Endothelial cell of umbilical vein (primary cell): ENCODE measurements at regions not wholly inside any gene's neighbourhood (a gene's known extent, or its start where the extent isn't known, plus 50 kb on each side); places are given as distances from the start of the nearest gene placed in this dataset.

Experiments used
- BruUV-seq: library from RNA; stranded (reverse); fragments of 400-500 nt; replicated peaks from 2 replicates; lab custom pipeline; 2021; lab: Mats Ljungman, UMichigan
- CTCF ChIA-PET: fragments of 300-600, 350-600 bp; sonication (Branson Sonifier 250); formaldehyde crosslinking; loops from one replicate; lab custom pipeline; 2021; ENCODE audit warnings: antibody characterized with exemption, inconsistent platforms; lab: Charles Lee
- POLR2A ChIA-PET: fragments of 300-600, 350-600 bp; sonication (Branson Sonifier 250); formaldehyde crosslinking; loops from one replicate; lab custom pipeline; 2021; ENCODE audit warnings: antibody characterized with exemption, inconsistent platforms; lab: Charles Lee
- DNase-seq: peaks from one replicate; pipeline ENCODE4 v3.0.0-alpha.2; 2011; ENCODE audit warnings: low read depth, low spot score
- FAIRE-seq: peaks from 2 replicates; lab custom pipeline; 2011; peaks lifted over from hg19 to GRCh38; lab: Jason Lieb, UNC
- H2AFZ ChIP-seq: 2 replicates; pipeline ENCODE4 v1.6.0; 2012; ENCODE audit warnings: low read depth, low read length, control low read depth, inconsistent platforms
- H3K27ac ChIP-seq: 2 replicates; pipeline ENCODE4 v1.5.1; 2011; ENCODE audit warnings: low read depth, mild to moderate bottlenecking, control low read depth, low read length, moderate library complexity; ENCODE audit not compliant: insufficient read depth
- H3K27me3 ChIP-seq, 2 experiments: 2 replicates each; pipeline versions ENCODE4 v1.6.0 to v1.6.1; 2011; ENCODE audit warnings: low read length in 2 of 2, mixed read lengths in 1 of 2; ENCODE audit not compliant: control insufficient read depth in 2 of 2, insufficient read depth in 2 of 2
- H3K36me3 ChIP-seq, 2 experiments: 2 replicates in 1 of 2; 3 replicates in 1 of 2; pipeline ENCODE4 v1.5.1; 2011; ENCODE audit warnings: low read length in 2 of 2, mild to moderate bottlenecking in 1 of 2, moderate library complexity in 1 of 2; ENCODE audit not compliant: control insufficient read depth in 2 of 2, insufficient read depth in 2 of 2; ENCODE audit errors: extremely low read depth in 1 of 2
- H3K4me1 ChIP-seq: 3 replicates; pipeline ENCODE4 v1.5.1; 2011; ENCODE audit warnings: mild to moderate bottlenecking, low read length; ENCODE audit not compliant: control insufficient read depth, insufficient read depth; ENCODE audit errors: extremely low read depth
- H3K4me2 ChIP-seq: 2 replicates; pipeline ENCODE4 v1.6.1; 2011; ENCODE audit warnings: low read length, control low read depth, mixed read lengths; ENCODE audit not compliant: insufficient read depth
- H3K4me3 ChIP-seq, 3 experiments: fragments of 200-600 bp in 1 of 3; sonication (generic), shearing (Covaris generic) in 1 of 3; replicated peaks in 1 of 3; 2 replicates each; pipeline ENCODE4 v1.5.1; 2011 to 2016; ENCODE audit warnings: control low read depth in 3 of 3, low read length in 3 of 3, mild to moderate bottlenecking in 2 of 3, inconsistent platforms in 1 of 3, low read depth in 1 of 3, moderate library complexity in 1 of 3; ENCODE audit not compliant: insufficient read depth in 1 of 3
- H3K79me2 ChIP-seq: 2 replicates; pipeline ENCODE4 v1.6.0; 2012; ENCODE audit warnings: low read length, inconsistent platforms; ENCODE audit not compliant: control insufficient read depth, insufficient read depth
- H3K9ac ChIP-seq: replicated peaks from 2 replicates; pipeline ENCODE3; 2011; ENCODE audit warnings: low read length, control low read depth; ENCODE audit not compliant: insufficient read depth; ENCODE audit errors: extremely low read depth
- H3K9me1 ChIP-seq: replicated peaks from 3 replicates; pipeline ENCODE4 v1.6.0; 2011; ENCODE audit warnings: mild to moderate bottlenecking, low read length; ENCODE audit not compliant: control insufficient read depth, insufficient read depth; ENCODE audit errors: extremely low read depth
- H3K9me3 ChIP-seq: replicated peaks from 2 replicates; pipeline ENCODE4 v1.5.1; 2012; ENCODE audit warnings: low read length, inconsistent platforms; ENCODE audit not compliant: control insufficient read depth, insufficient read depth
- H4K20me1 ChIP-seq: replicated peaks from 2 replicates; pipeline ENCODE3; 2011; ENCODE audit warnings: mild to moderate bottlenecking, low read length; ENCODE audit not compliant: control insufficient read depth, insufficient read depth; ENCODE audit errors: extremely low read depth
- EZH2 ChIP-seq: IDR thresholded peaks from 2 replicates; pipeline ENCODE4 v1.6.1; 2012; ENCODE audit warnings: borderline replicate concordance, low read depth, mild to moderate bottlenecking, moderate library complexity, low read length, inconsistent platforms; ENCODE audit not compliant: severe bottlenecking
- FOS ChIP-seq: IDR thresholded peaks from 2 replicates; pipeline ENCODE4 v1.6.1; 2011; ENCODE audit warnings: mild to moderate bottlenecking, low read length, moderate library complexity, borderline replicate concordance; ENCODE audit not compliant: insufficient read depth
- GATA2 ChIP-seq: IDR thresholded peaks from 2 replicates; pipeline ENCODE4 v1.7.0; 2011; ENCODE audit warnings: low read depth, mild to moderate bottlenecking, moderate library complexity, mixed read lengths, low read length; ENCODE audit not compliant: insufficient read length, insufficient read depth
- JUN ChIP-seq: IDR thresholded peaks from 2 replicates; pipeline ENCODE4 v1.6.1; 2011; ENCODE audit warnings: borderline replicate concordance, low read depth; ENCODE audit not compliant: insufficient read length, insufficient read depth
- MYC ChIP-seq: IDR thresholded peaks from one replicate; pipeline ENCODE4 v1.6.1; 2011; ENCODE audit warnings: mild to moderate bottlenecking, low read depth, low read length
- POLR2A ChIP-seq: IDR thresholded peaks from 2 replicates; pipeline ENCODE4 v1.6.1; 2012; ENCODE audit warnings: low read depth, mild to moderate bottlenecking, control low read depth, low read length
- POLR2AphosphoS5 ChIP-seq: IDR thresholded peaks from 2 replicates; pipeline ENCODE4 v1.6.1; 2012; ENCODE audit warnings: low read depth, mild to moderate bottlenecking, control low read depth, low read length, moderate library complexity; ENCODE audit not compliant: insufficient read depth
- dilution Hi-C: fragments of 300-500 bp; cut with MboI; formaldehyde crosslinking; loops from one replicate; pipeline ENCODE4 v1.15.0; 2019; ENCODE audit warnings: low sequenced_read_pairs; ENCODE audit not compliant: extremely low pct_ligation_motif_present
- intact Hi-C: fragments of 100-400 bp; cut with micrococcal nuclease; formaldehyde crosslinking; loops from one replicate; pipeline ENCODE4 v1.10.0; 2022
- TF ChIP-seq, protein P1 (sequence below), 2 donors: IDR thresholded peaks; 1 replicate in 1 of 2; 2 replicates in 1 of 2; pipeline ENCODE4 v1.5.1; 2011; ENCODE audit warnings: low read length in 2 of 2, mild to moderate bottlenecking in 2 of 2, moderate library complexity in 2 of 2, control low read depth in 1 of 2, inconsistent platforms in 1 of 2, low read depth in 1 of 2; ENCODE audit not compliant: insufficient read depth in 1 of 2; ENCODE audit errors: extremely low read depth in 1 of 2
- TF ChIP-seq, protein P2 (sequence below): IDR thresholded peaks from 2 replicates; pipeline ENCODE4 v1.6.1; 2011; ENCODE audit not compliant: insufficient read depth, insufficient read length

DNA sequence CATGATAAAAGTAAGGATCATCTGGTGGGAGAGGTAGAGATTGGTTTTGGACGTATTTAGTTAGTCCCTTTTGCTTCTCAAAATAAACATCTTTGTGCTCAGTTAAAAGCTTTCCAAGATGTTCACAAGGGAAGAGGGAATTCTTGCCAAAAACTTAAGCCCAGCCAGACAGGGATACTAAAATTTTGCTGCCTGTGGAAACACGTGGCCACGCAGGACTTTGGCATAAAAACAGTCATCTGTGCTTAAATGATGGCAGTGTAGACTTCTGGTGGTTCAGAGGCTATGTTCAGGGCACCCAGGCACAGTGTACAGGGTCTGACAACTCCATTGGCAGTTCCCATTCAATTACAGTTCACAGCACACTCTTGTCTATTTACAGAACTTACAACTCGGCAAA is 93.2 kb upstream of the JADE1 start:
- H3K4me2 ChIP-seq: no peak overlapping the region
- dilution Hi-C loops (no loop called here), intact Hi-C loops (no loop called here)
- no peak overlapping the region for H3K9ac ChIP-seq
- H2AFZ ChIP-seq: no peak overlapping the region
- no peaks in the 10 kb centered on the region for H3K79me2 ChIP-seq
- no peaks in the 10 kb centered on the region for H3K36me3 ChIP-seq
- H3K9me1 ChIP-seq: no peaks in the 10 kb centered on the region
- H3K4me1 ChIP-seq: no peaks in the 10 kb centered on the region
- TF ChIP-seq MYC: no peak
- no peak for TF ChIP-seq GATA2
- no peak for TF ChIP-seq POLR2AphosphoS5
- TF ChIP-seq, protein P1, sequence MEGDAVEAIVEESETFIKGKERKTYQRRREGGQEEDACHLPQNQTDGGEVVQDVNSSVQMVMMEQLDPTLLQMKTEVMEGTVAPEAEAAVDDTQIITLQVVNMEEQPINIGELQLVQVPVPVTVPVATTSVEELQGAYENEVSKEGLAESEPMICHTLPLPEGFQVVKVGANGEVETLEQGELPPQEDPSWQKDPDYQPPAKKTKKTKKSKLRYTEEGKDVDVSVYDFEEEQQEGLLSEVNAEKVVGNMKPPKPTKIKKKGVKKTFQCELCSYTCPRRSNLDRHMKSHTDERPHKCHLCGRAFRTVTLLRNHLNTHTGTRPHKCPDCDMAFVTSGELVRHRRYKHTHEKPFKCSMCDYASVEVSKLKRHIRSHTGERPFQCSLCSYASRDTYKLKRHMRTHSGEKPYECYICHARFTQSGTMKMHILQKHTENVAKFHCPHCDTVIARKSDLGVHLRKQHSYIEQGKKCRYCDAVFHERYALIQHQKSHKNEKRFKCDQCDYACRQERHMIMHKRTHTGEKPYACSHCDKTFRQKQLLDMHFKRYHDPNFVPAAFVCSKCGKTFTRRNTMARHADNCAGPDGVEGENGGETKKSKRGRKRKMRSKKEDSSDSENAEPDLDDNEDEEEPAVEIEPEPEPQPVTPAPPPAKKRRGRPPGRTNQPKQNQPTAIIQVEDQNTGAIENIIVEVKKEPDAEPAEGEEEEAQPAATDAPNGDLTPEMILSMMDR (IDR thresholded peaks at IDR 0.05; ENCODE audit: extremely low read depth in 1 of 2, insufficient read depth in 1 of 2, low read depth in 1 of 2, low read length in 2 of 2): no peak
- TF ChIP-seq, protein P2, sequence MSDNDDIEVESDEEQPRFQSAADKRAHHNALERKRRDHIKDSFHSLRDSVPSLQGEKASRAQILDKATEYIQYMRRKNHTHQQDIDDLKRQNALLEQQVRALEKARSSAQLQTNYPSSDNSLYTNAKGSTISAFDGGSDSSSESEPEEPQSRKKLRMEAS: no peak
- TF ChIP-seq POLR2A: no peak
- no peak for TF ChIP-seq FOS
- no peak for TF ChIP-seq EZH2
- no peak for TF ChIP-seq JUN
- no peaks in the 10 kb centered on the region for H3K9me3 ChIP-seq
- H3K4me3 ChIP-seq: no peak overlapping the region
- FAIRE-seq: no peak
- CTCF ChIA-PET: no interaction called here
- no TSS peak for BruUV-seq
- no peaks in the 10 kb centered on the region for H4K20me1 ChIP-seq
- DNase-seq: no peak
- POLR2A ChIA-PET: no interaction called here
- H3K27me3 ChIP-seq: no peaks in the 10 kb centered on the region
- H3K27ac ChIP-seq: no peak overlapping the region
